SHP77 (cell line): ENCODE measurements at regions not wholly inside any gene's neighbourhood (a gene's known extent, or its start where the extent isn't known, plus 50 kb on each side); places are given as distances from the start of the nearest gene placed in this dataset.
"Not testable (repeated sequence)": the region's sequence is repeated elsewhere in the genome, so short reads cannot be mapped to it uniquely, and the experiment has no call there.

Experiments
- DNase-seq, 2 experiments: peaks; one replicate each; lab custom pipeline; 2025; lab: John Stamatoyannopoulos, UW

DNA sequence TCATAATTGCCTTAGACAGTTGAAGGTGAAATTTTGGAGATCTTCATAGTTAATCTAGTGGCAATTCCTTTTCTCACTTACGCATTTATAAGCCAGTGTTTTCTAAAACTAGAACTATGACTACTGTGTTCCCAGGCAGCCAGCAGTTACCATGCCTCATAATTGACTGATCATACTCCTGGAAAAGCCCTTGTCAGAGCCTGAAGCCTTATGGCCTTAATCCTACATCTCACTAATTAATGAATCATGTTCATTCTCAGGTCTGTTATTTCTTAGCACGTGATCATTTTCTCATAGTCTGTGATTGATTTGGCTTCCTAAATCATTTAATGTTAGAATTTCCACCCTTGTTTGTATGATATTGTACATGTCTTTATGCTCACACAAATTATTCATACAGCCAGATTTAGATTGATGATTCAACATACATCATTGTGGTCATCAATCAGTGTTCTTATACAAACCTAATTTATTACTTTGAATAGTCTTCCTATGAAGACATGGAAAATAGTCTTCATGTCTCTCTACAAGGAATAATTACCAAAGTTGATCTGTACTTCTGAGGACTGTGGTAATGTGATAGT is 132.6 kb upstream of the ASCC3 start:
- no peak for DNase-seq

- DNase-seq: no peak
These were observed 134.4 kb upstream of the ASCC3 start for GRCh38 chr6:101015541-101015940.

DNA sequence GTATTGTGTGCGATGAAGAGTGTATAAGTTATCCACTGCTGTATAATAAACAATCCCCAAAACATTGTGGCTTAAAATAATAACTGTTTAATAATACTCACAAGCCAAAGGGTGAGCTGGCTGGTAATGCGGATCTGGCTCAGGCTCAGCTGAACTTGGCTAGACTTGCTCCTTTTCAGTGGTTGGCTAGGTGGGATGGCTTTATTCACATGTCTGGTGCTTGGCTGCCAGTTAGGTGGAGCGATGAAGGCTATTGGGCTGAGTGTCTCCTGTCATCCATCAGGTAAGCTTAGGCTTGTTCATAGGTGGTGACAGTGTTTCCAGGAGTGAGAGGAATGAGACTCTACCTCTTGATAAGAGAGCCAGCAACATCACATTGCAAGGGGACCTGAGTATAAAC is 135.0 kb upstream of the ASCC3 start:
- no peak for DNase-seq

DNA sequence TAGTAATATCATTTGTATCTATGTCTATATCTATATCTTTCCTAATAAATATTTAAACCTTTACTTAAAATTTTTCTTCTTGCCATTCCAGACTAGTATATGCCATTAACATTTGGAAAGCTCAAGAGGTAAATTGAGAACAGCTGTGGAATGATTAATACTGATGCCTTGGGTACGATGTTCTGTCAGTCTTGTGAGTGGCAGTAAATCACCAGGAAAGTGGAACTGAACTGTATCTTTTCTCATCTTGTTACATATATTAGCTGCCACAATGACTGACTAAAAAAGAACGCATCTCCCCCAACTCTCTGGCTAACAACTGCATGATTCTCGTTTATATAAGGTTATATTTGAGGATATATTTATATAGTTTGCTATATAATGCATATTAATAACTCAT is 137.0 kb upstream of the ASCC3 start:
- DNase-seq: no peak

GRCh38 chr6:101021504-101021903 is 140.4 kb upstream of the ASCC3 start:
- DNase-seq: no peak

- DNase-seq: no peak
These were observed 161.8 kb upstream of the ASCC3 start for GRCh38 chr6:101042966-101043365.

GRCh38 chr6:101058296-101058695 is 177.2 kb upstream of the ASCC3 start:
- DNase-seq: no peak

GRCh38 chr6:101066481-101066880 is 185.4 kb upstream of the ASCC3 start:
- DNase-seq: no peak

DNA sequence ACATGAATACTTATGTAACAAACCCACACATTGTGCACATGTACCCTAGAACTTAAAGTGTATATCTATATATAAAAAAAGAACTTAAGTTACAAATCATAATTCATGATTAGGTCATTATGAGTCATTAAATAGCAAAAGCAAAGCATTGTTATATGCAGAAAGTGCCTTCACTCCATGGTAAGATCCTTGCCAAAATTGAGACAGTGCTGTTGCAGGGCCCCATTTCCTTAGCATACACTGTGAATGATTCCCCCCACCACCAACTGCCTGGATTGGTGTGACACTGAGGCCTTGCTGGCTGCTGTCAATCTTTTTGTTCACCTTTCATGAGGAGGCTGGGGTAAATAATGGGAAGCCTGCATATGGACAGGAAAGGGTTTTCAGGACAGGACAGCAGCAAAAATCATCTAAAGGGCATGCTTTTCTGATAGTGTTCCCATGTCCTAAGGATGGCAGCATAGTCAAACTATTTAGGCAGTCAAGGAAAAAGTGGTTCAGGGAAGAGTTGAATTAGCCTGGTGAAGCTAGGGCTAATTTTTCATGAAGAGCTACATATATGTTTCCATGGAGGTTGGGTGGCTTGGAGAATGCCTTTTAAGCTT is 188.2 kb upstream of the ASCC3 start:
- DNase-seq: no peak

DNA sequence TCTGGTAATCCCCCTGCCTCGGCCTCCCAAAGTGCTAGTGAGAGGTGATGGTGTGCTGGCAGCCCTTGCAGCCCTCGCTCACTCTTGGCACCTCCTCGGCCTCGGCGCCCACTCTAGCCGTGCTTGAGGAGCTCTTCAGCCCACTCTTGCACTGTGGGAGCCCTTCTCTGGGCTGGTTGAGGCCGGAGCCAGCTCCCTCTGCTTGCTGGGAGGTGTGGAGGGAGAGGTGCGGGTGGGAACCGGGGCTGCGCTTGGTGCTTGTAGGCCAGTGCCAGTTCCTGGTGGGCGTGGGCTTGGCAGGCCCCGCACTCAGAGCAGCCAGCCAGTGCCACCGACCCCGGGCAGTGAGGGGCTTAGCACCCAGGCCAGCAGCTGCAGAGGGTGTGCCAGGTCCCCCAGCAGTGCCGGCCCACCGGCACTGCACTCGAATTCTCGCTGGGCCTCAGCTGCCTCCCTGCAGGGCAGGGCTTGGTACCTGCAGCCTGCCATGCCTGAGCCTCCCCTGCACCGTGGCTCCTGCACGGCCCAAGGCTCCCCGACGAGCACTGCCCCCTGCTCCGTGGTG is 189.0 kb upstream of the ASCC3 start:
- no peak for DNase-seq

DNA sequence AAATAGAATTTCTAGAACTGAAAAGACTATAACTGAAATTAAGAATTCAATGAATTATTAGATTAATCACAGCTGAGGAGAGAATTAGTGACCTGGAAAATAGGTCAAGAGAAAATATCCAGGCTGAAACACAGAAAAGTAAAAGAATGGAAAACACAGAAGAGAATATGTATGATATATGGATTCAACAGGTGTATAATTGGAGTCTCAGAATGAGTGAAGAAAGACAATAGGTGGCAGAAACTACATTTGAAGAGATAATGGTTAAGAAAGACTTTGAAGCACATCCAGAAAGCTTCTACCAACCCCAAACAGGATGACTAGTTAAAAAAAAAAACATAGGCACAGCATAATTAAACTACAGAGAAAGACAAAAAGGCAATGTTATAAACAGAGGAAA is 196.2 kb upstream of the ASCC3 start:
- DNase-seq: no peak

DNA sequence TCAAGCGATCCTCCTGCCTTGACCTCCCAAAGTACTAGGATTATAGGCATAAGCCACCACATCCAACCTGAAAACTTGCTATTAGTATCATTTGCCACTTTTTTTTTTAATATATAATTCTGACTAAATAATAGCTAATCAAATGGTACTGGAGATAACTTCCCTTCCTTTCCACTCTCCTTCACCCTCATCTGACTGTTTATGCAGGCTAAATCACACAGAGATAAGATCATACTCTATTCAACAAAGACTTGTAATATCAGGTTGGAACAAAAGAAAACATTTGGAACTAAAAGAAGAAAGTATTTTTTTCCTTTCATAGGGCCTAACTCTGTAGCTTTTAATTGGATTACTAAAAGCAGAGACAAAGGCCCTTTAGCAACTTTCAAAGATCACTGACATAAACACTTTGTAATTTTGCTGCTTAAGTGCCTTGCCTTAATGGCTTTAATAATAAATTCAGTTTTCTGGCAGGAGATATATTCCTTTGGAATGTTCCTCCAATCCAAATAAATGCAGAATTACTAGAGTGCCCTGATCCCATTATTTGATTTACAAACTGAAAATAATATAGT is 198.7 kb upstream of the ASCC3 start:
- no peak for DNase-seq

DNA sequence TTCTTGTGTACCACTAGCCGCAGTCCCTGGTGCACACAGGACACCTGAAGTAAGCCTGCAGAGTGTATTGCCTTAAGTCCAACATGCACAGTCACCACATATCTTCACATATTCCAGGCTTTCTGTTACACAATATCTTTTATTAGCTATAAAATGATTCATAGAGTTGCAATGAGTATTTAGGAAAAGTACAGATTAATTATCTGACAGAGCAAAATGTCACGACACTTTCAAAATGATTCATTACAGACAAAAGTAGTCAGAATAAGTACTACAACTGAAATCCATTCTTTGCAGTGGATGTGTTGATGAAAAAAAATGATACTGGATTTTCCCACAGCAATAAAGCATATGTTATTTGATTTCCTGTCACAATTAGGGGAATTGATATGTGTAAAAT is 199.5 kb upstream of the ASCC3 start:
- no peak for DNase-seq

- DNase-seq: no peak
These were observed 202.5 kb upstream of the ASCC3 start for GRCh38 chr6:101083533-101084175.

DNA sequence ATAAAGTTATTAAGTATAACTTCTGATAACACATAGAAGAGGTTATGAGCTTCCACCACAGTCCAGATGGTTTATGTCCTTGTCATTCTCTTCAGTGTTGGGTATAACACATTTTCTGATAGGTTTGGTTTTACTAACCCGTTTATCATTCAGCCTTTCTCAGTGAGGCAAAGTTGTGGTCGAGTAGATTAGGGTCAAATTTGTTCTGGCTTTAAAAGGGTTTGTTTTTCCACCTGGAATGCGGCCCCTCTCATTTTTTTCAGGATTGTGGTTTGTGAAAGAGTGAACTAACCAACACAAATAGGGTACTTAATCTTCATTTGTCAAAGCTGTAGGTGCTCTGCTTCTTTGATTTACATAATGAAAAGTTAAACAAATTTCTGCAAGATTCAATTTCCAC is 204.2 kb upstream of the ASCC3 start:
- DNase-seq: no peak

GRCh38 chr6:101086473-101086872 is 205.3 kb upstream of the ASCC3 start:
- no peak for DNase-seq

DNA sequence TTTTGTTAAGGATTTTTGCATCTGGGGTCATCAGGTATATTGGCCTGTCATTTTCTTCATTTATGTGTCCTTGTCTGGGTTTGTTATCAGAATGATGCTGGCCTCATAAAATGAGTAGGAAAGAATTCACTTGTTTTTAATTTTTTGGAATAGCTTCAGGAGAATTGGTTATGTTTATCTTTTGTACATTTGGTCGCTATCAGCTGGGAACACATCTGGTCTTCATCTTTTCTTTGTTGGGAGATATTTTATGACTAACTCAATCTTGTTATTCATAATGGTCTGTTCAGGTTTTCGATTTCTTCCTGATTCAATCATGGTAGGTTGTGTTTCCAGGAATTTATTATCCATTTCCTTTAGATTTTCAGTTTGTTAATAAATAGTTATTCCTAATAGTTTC is 207.5 kb upstream of the ASCC3 start:
- no peak for DNase-seq

DNA sequence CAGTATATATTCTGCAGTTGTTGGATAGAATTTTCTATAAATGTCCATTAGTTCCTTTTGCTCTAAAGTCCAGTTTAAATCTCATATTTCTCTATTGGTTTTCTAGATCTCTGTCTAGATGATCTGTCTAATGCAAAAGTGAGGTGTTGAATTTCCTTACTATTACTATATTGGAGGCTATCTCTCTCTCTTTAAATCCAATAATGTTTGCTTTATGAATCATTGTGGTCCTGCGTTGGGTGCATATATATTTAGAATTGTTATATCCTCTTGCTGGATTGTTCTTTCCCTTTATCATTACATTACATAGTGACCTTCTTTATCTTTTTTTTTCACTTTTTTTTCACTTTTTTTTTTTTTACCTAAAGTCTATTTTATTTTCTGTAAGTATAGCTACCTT is 208.5 kb upstream of the ASCC3 start:
- DNase-seq: no peak

DNA sequence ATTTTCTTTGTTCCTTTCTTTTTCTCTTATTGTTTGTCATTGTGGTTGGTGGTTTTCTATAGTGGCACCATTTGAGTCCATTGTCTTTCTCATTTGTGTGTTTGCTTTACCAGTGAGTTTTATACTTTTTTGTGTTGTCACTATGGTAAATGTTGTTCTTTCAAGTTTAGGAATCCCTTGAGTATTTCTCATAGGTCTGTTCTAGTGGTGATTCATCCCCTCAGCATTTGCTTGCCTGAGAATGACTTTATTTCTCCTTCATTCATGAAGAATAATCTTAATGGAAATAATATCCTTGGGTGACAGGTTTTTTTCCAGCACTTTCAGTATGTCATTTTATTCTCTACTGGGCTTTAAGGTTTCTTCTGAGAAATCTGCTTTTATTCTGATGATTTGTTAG is 209.2 kb upstream of the ASCC3 start:
- no peak for DNase-seq

GRCh38 chr6:101098605-101099004 is 217.5 kb upstream of the ASCC3 start:
- DNase-seq: not testable (repeated sequence)

DNA sequence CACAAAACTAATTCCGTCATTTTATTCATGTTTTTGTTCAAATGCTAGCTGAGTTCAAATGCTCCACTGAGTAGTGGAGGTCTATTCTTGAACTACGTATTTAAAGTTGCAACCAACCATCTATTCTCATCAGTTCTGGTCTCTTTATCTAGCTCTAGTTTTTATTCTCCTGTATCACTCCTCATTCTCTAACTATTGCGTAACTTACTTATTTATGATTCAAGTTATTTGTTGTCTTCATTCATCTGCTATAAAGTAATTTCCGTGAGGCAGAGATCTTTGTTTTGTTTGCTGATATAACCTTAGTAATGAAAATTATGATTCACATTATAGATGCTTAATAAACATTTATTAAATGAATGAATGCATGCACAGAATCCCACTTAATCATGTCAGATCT is 221.6 kb upstream of the ASCC3 start:
- DNase-seq: no peak

DNA sequence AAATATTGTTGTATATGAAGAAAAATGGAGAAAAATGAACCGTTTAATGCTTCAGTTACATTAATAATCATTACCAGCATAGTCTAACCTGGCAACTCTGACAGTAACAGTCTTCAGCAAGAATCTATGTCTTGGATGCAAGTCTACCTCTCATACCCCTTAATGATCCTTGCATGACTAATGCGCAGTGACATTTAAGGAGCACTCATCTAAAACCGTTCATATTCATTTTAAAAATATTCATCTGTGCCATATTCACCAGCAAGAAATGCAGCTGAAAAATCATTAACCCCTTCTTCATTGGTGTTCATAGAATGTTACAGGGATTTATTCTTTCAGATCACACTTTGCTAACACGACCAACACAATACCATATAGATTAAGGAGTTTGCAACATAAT is 227.2 kb upstream of the ASCC3 start:
- no peak for DNase-seq

DNA sequence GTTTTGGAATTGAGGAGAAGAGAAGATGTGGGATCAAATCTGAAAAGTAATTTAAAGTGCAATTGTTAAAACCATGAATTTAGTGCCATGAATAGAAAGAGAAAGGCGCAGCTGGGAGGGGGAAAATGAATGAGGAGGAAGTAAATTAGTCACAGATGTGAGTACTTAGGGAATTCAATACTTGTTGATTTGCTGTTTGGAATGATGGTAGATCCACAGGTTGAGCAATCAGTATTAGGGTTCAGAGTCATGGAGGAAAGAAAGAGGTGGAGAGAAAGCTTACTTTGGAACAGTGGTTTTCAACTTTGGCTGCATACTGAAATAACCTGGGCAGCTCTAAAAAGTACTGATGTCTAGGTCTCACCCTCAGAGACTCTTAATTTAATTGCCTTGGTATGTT is 229.7 kb upstream of the ASCC3 start:
- no peak for DNase-seq
